GM19372 (cell line): ENCODE measurements at regions not wholly inside any gene's neighbourhood (a gene's known extent, or its start where the extent isn't known, plus 50 kb on each side); places are given as distances from the start of the nearest gene placed in this dataset.

ENCODE experiments used
- ATAC-seq: cut with Tn5 transposase; IDR thresholded peaks from one replicate; pipeline ENCODE4 v1.9.1; 2021; ENCODE audit warnings: mild to moderate bottlenecking, low read depth, moderate library complexity; ENCODE audit not compliant: unreplicated experiment

GRCh38 chr13:39961036-39961435, 305.6 kb downstream of the COG6 start:
- ATAC-seq = no peak

GRCh38 chr13:39963612-39964011, 308.1 kb downstream of the COG6 start:
- ATAC-seq = no peak

GRCh38 chr13:39965309-39965708, 309.8 kb downstream of the COG6 start:
- no peak for ATAC-seq

GRCh38 chr13:39967199-39967959, 311.9 kb downstream of the COG6 start:
- no peak for ATAC-seq

- ATAC-seq = no peak
Observed at GRCh38 chr13:39968646-39969475, 313.4 kb downstream of the COG6 start.

GRCh38 chr13:39970177-39970846, 314.9 kb downstream of the COG6 start:
- no peak for ATAC-seq

GRCh38 chr13:39971526-39971925, 316.1 kb downstream of the COG6 start:
- no peak for ATAC-seq

- no peak for ATAC-seq
Observed at GRCh38 chr13:39976481-39976880, 321.0 kb downstream of the COG6 start.

GRCh38 chr13:39981056-39981455, 325.6 kb downstream of the COG6 start:
- ATAC-seq = no peak

GRCh38 chr13:39982745-39983144, 327.3 kb downstream of the COG6 start:
- ATAC-seq = no peak

- ATAC-seq = no peak
Observed at GRCh38 chr13:39985071-39985470, 329.6 kb downstream of the COG6 start.

- no peak for ATAC-seq
Observed at GRCh38 chr13:39988351-39988750, 332.9 kb downstream of the COG6 start.

- ATAC-seq = no peak
Observed at GRCh38 chr13:39998166-39998565, 342.7 kb downstream of the COG6 start.

GRCh38 chr13:40002016-40002415, 346.6 kb downstream of the COG6 start:
- no peak for ATAC-seq

GRCh38 chr13:40013554-40013953, 358.1 kb downstream of the COG6 start:
- no peak for ATAC-seq

- ATAC-seq = no peak
Observed at GRCh38 chr13:40016953-40017660, 361.6 kb downstream of the COG6 start.

GRCh38 chr13:40017662-40018262, 362.3 kb downstream of the COG6 start:
- ATAC-seq = no peak

- no peak for ATAC-seq
Observed at GRCh38 chr13:40023595-40024203, 368.2 kb downstream of the COG6 start.

- ATAC-seq = no peak
Observed at GRCh38 chr13:40024204-40024966, 368.9 kb downstream of the COG6 start.
